Thyroid gland (tissue), 4 donors: ENCODE measurements at regions not wholly inside any gene's neighbourhood (a gene's known extent, or its start where the extent isn't known, plus 50 kb on each side); places are given as distances from the start of the nearest gene placed in this dataset.

Experiments used
- DNase-seq, 2 donors: peaks; one replicate each; pipeline ENCODE4 v3.0.0-alpha.2; 2019
- H3K27ac ChIP-seq, 3 donors: fragments of 200-600 bp; sonication (generic); 1 replicate in 2 of 3; 2 replicates in 1 of 3; pipeline ENCODE4 v1.5.1; 2016 to 2019; ENCODE audit warnings: mild to moderate bottlenecking in 1 of 3, moderate library complexity in 1 of 3
- H3K27me3 ChIP-seq: fragments of 200-600 bp; sonication (generic); one replicate; pipeline ENCODE4 v1.5.1; 2019
- H3K36me3 ChIP-seq, 2 donors: fragments of 200-600 bp; sonication (generic); one replicate each; pipeline ENCODE4 v1.5.1; 2016 to 2019
- H3K4me1 ChIP-seq, 2 donors: fragments of 200-600 bp; sonication (generic); one replicate each; pipeline ENCODE4 v1.5.1; 2017 to 2019
- H3K4me3 ChIP-seq, 3 donors: fragments of 200-600 bp; sonication (generic); replicated peaks in 1 of 3; 1 replicate in 2 of 3; 2 replicates in 1 of 3; pipeline ENCODE4 v1.5.1; 2016; ENCODE audit warnings: mild to moderate bottlenecking in 1 of 3
- H3K9me3 ChIP-seq: fragments of 200-600 bp; sonication (generic); one replicate; pipeline ENCODE4 v1.5.1; 2017
- POLR2A ChIP-seq, 2 donors: fragments of 450-650 bp; IDR thresholded peaks; one replicate each; pipeline ENCODE4 v1.6.1; 2017; ENCODE audit warnings: antibody characterized with exemption in 2 of 2, mild to moderate bottlenecking in 2 of 2, moderate library complexity in 1 of 2
- WGBS, 2 donors: methylation state at CpG; one replicate each; pipeline ENCODE4 v1.1.5; 2017; 5-methylcytosine and 5-hydroxymethylcytosine counted together
- intact Hi-C: fragments of 100-400 bp; cut with DNase I; formaldehyde crosslinking; loops from one replicate; pipeline ENCODE4 v1.15.1; 2023
- TF ChIP-seq, protein P1 (sequence below), 6 experiments: fragments of 200-600 bp in 3 of 6; fragments of 450-650 bp in 3 of 6; sonication (generic) in 3 of 6; IDR thresholded peaks; one replicate each; pipeline ENCODE4 v1.5.1; 2016 to 2019; ENCODE audit warnings: antibody characterized with exemption in 6 of 6, mild to moderate bottlenecking in 2 of 6, inconsistent platforms in 1 of 6, moderate library complexity in 1 of 6

DNA sequence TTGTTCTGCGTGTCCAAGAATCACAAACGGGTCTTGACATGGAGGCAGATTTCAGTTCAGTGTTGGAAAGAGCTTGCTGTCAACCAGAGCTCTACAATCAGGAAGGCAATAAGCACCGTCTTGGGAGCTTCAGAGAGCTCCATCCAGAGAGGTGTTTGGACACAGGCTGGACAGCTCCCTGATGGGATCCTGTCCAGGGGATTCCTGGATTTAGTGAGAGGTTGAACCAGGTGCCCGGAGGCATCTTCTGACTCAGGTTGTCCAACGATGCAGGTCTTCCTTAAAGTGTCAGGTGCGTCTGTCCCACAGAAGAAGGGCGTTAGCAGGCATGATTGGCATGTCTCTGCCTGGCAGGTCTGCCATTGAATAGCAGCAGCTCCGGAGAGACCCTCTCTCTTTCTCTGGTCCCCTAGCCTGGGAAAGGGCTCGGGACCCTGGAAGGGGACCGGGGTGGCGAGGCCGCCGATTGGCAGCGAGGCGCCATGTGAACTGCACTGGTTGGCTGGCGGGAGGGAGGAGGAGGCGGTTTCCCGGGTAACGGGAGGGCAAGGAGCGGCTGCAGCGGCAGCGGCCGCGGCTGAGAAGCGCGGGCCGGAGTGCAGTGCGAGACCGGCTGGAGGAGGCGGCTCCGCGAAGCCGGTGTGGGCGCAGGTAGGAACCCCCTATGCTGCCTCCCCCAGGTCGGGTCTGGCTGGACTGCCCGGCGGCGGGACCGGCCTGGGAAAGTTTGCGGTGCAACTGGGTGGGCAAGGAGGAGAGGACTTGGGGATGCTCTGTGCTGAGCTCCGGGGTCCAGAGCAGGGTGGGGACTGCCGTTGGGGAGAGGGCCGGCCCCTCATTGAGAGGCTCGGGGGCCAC lies 104.1 kb upstream of the E2F8 start:
- 20 to 26% methylated on average over 11 to 17 of the region's 44 CpGs for WGBS, 2 donors
- Histone ChIP-seq H3K4me1 (peaks cover 15 to 31% of the 10 kb centered on the region in 2 donors), H3K27me3 (no peaks in the 10 kb centered on the region), H3K27ac (peak overlapping the region in 2 of 3 donors; percentile 34 to 74), H3K9me3 (no peaks in the 10 kb centered on the region), H3K4me3 (peak overlapping the region; percentile 17 to 74 (median 51)), H3K36me3 (no peaks in the 10 kb centered on the region)
- intact Hi-C loops: no loop called here
- DNase-seq: peak; percentile 86
- peak in 1 of 2 donors; percentile 71 for TF ChIP-seq POLR2A (IDR thresholded peaks at IDR 0.05)
- TF ChIP-seq, protein P1, sequence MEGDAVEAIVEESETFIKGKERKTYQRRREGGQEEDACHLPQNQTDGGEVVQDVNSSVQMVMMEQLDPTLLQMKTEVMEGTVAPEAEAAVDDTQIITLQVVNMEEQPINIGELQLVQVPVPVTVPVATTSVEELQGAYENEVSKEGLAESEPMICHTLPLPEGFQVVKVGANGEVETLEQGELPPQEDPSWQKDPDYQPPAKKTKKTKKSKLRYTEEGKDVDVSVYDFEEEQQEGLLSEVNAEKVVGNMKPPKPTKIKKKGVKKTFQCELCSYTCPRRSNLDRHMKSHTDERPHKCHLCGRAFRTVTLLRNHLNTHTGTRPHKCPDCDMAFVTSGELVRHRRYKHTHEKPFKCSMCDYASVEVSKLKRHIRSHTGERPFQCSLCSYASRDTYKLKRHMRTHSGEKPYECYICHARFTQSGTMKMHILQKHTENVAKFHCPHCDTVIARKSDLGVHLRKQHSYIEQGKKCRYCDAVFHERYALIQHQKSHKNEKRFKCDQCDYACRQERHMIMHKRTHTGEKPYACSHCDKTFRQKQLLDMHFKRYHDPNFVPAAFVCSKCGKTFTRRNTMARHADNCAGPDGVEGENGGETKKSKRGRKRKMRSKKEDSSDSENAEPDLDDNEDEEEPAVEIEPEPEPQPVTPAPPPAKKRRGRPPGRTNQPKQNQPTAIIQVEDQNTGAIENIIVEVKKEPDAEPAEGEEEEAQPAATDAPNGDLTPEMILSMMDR (IDR thresholded peaks at IDR 0.05): no peak

DNA sequence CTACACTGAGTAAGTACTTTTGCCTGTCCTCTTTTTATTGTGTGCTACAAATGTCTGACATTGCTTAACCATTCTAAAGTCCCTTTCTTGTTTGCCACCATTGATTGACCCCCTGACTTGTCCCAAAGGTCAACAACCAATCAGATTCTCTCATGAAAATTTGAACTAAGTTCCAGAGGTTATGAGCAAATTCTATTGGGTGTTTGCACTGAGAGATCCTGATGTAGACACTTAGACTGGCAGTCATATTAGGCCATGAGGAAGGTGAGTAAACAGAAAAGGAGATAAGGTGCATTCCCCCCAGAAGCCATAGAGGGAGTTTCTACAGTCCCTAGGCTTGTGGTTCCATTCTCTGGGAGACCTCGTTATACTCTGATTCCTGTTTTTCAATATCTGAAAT lies 101.3 kb upstream of the E2F8 start:
- TF ChIP-seq, protein P1 (IDR thresholded peaks at IDR 0.05): no peak
- no peak for TF ChIP-seq POLR2A (IDR thresholded peaks at IDR 0.05)
- Histone ChIP-seq H3K27me3 (no peaks in the 10 kb centered on the region), H3K27ac (no peak overlapping the region), H3K36me3 (no peaks in the 10 kb centered on the region), H3K4me1 (peaks cover 6 to 14% of the 10 kb centered on the region in 2 donors), H3K4me3 (no peak overlapping the region), H3K9me3 (no peaks in the 10 kb centered on the region)
- WGBS, 2 donors: 83 to 88% methylated on average over 1 of the region's 1 CpG
- DNase-seq: no peak
- intact Hi-C loops: no loop called here

DNA sequence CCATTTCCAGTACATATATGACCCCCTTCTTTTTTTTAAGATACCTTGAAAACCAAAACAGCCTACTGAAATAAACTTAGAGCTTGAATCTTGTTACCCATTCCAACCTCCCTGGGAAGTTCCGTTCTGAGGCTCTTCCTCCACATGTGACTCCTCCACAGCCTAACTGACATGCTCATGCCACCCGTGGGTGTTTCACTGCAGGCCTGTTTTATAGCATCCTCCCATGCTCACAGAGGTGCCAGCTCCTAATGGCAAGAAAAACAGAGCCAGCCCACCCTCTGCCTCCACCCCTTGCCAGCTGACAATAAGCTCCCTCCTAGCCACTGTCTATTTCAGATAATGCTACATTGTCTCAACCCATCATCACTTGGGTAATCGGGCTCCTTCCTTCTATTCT lies 97.6 kb upstream of the E2F8 start:
- H3K4me3 ChIP-seq: no peak overlapping the region
- intact Hi-C loops: no loop called here
- WGBS, 2 donors: 90 to 91% methylated on average over 3 of the region's 3 CpGs
- DNase-seq: no peak
- no peaks in the 10 kb centered on the region for H3K27me3 ChIP-seq
- no peak for TF ChIP-seq POLR2A (IDR thresholded peaks at IDR 0.05)
- TF ChIP-seq, protein P1 (IDR thresholded peaks at IDR 0.05): no peak
- no peaks in the 10 kb centered on the region for H3K9me3 ChIP-seq
- H3K4me1 ChIP-seq: no peaks in the 10 kb centered on the region
- H3K27ac ChIP-seq: no peak overlapping the region
- no peaks in the 10 kb centered on the region for H3K36me3 ChIP-seq

DNA sequence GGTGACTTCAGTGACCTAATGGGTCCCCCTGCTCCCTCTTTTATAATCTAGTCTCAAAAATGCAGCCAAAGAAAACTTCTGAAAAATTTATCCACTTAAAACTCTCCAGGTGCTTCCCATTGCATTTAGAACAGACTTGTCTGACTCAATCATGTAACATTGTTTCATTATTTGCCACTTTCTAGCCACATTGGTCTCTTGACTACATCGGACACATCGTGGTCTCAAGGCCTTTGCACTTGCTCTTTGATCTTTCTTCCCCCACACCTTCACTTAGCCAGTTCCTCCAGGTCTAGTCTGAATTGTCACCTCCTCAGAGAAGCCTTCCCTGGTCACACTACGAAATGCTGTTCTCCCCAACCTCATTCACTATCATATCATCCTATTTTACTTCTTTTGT lies 97.0 kb upstream of the E2F8 start:
- intact Hi-C loops: no loop called here
- H3K27ac ChIP-seq: no peak overlapping the region
- H3K4me3 ChIP-seq: no peak overlapping the region
- no peak for DNase-seq
- H3K9me3 ChIP-seq: no peaks in the 10 kb centered on the region
- no peaks in the 10 kb centered on the region for H3K36me3 ChIP-seq
- TF ChIP-seq, protein P1 (IDR thresholded peaks at IDR 0.05): no peak
- TF ChIP-seq POLR2A (IDR thresholded peaks at IDR 0.05): no peak
- H3K27me3 ChIP-seq: no peaks in the 10 kb centered on the region
- no peaks in the 10 kb centered on the region for H3K4me1 ChIP-seq
- 91 to 94% methylated on average over 3 of the region's 3 CpGs for WGBS, 2 donors

DNA sequence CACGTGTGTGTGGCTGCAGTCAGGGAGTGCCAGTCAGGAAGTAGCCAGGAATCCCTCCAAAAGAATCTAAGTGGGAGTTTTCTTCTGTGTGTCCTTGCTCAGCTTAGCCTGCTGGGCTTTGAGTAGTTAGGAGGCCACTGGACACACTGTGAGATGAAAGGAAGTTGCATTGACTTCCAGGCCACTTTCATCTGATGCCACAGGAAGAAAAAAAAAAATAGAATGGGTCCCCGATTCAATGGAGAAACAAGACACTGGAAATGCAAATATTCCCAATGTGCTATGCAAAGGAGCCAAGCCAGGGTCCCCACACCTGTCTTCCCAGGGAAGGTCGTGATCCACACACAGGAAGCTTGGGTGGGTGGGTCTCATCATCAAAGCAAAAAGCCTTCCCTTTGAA lies 95.6 kb upstream of the E2F8 start:
- no peak overlapping the region for H3K4me3 ChIP-seq
- intact Hi-C loops: no loop called here
- H3K9me3 ChIP-seq: no peaks in the 10 kb centered on the region
- no peaks in the 10 kb centered on the region for H3K36me3 ChIP-seq
- H3K27ac ChIP-seq: no peak overlapping the region
- H3K4me1 ChIP-seq: no peaks in the 10 kb centered on the region
- WGBS, 2 donors: 68 to 82% methylated on average over 3 of the region's 3 CpGs
- H3K27me3 ChIP-seq: no peaks in the 10 kb centered on the region
- TF ChIP-seq, protein P1 (IDR thresholded peaks at IDR 0.05): no peak
- no peak for TF ChIP-seq POLR2A (IDR thresholded peaks at IDR 0.05)
- no peak for DNase-seq
